ENCODE measurements at regions not wholly inside any gene's neighbourhood (a gene's known extent, or its start where the extent isn't known, plus 50 kb on each side); places are given as distances from the start of the nearest gene placed in this dataset.

GRCh38 chr20:40325006-40325568 lies 363.9 kb downstream of the MAFB start:
- no peak for DNase-seq (ENCODE audit: low read depth in 2 of 2, low spot score in 1 of 2)

- no peak for DNase-seq (ENCODE audit: low read depth in 2 of 2, low spot score in 1 of 2)
These were observed 365.7 kb downstream of the MAFB start for GRCh38 chr20:40323361-40323794.

DNA sequence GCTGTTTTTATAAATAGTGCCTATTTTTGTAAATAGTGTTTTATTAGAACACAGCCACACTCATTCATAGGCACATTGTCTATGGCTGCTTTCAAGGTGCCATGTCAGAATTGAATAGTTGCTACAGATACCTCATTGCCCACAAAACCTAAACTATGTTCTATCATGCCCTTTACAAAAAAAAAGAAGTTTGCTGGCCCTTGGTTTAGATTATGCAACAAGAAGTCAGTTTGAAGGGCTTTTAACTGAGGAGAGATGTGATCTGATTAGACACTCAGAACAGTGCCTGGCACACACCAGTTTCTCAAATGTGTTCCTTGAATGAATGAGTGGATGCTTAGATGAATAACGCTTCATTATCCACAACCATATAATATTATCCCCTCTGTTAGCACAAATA lies 366.1 kb downstream of the MAFB start:
- DNase-seq (ENCODE audit: low read depth in 2 of 2, low spot score in 1 of 2), result no peak

- DNase-seq (ENCODE audit: low read depth in 2 of 2, low spot score in 1 of 2), result no peak
These were observed 368.5 kb downstream of the MAFB start for GRCh38 chr20:40320517-40321011.

DNA sequence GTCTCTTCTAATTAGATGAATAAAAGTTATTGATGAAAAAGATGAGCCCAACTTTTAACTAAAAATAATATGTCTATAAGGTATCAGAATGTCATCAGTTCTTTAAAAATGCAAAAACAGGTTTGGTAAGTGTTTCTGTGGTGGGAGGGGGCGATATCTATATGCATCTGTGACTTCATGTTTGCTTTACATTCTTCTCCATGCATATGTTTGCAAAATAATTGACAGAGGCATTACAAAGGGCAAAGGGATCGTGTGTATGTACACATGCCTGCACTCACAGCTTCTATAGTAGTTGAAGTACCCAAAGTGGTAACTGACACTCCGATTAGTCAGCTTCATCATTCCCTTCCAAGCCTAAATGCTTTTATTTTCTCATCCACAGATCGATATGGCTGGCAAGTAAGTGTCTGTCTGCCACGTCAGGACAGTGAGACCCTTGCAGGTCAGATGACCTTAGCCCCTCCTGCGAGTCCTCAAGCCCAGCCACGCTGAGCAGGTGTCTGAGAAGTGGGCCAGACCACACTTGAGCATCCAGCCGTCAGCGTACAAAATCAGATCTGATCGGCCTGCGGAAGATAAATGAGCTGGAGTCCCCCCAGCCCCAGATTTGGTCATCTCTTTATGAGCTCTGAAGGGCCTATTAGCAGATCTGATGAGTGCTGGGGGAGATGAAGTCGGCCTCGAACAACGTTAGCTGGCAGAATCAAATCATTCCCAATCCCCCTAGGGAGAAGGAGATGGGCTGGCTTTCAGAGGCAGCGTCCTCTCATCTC lies 369.1 kb downstream of the MAFB start:
- no peak for DNase-seq (ENCODE audit: low read depth in 2 of 2, low spot score in 1 of 2)

DNA sequence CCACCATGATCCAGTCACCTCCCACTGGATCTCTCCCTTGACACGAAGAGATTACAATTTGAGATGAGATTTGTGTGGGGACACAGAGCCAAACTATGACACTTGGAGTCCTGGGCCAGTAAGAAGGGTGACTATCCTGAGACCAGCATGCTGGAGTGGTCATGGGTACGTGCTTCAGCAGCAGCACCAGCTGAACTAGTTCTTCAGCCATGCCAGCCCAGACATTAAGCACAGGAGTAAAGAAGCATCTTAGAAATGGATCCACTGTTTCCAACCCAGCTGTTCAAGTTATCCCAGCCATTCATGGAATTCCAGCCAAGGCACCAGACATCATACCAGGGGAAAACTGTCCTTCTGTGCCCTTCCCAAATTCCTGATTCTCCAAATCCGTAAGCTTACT lies 370.0 kb downstream of the MAFB start:
- DNase-seq (ENCODE audit: low read depth in 2 of 2, low spot score in 1 of 2), result no peak

GRCh38 chr20:40317156-40317790 lies 371.8 kb downstream of the MAFB start:
- no peak for DNase-seq (ENCODE audit: low read depth in 2 of 2, low spot score in 1 of 2)

DNA sequence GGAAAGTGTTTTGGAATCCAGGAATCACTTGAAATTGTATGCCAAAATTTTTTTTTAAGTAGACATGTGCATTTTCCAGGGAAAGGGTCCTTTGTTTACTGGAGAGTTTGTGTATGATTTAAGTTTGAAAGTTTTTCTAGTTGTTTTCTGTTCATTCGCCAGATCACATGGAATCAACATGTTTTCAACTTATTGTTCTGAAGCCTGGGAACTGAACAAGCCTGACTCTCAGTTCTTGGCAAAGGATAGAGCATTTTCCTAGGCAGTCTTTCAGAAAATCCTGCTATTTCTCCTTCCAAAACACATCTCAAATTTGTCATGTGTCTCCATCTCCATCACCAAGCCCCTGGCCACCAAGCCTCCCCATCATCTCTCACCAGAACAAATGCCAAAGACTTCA lies 374.8 kb downstream of the MAFB start:
- no peak for DNase-seq (ENCODE audit: low read depth in 2 of 2, low spot score in 1 of 2)

GRCh38 chr20:40313730-40314129 lies 375.3 kb downstream of the MAFB start:
- no peak for DNase-seq (ENCODE audit: low read depth in 2 of 2, low spot score in 1 of 2)

DNA sequence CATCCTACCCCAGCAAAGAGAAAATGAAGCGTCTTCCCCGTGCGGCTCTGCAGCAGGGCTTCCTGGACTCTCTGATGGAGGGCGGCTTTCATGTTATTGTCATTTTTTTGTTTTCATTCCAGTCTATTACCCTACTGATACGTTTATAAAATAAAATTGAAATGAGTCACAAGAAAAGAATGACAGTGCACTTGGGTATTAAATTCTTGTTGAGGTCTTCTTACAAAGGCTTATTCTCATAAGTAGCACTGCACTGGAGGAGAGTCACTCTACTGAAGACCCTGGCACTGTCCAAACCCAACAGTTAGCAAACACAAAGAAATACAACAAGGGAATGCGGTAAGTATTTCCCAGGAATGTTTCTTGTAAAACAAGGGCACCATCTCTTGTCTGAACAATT lies 379.3 kb downstream of the MAFB start:
- no peak for DNase-seq (ENCODE audit: low read depth in 2 of 2, low spot score in 1 of 2)

DNA sequence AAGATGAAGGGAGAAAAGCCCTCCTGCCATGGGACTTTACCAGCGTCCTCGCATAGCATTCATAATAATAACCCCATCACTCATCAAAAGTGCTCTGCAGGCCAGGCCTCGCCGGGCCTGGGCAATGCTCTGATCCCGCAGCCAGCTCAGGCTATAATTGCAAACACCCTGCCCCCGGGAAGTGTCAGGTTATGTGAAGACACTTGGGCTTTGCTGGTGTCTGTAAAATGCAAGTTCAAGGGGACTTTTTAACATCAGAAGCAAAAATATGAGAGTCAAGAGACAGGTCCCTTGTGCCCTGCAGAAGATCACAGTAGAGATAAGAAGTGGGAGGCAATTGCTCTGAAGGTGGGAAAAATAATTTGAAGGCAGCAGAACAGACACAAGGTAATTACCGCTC lies 381.0 kb downstream of the MAFB start:
- no peak for DNase-seq (ENCODE audit: low read depth in 2 of 2, low spot score in 1 of 2)

GRCh38 chr20:40307268-40307667 lies 381.8 kb downstream of the MAFB start:
- no peak for DNase-seq (ENCODE audit: low read depth in 2 of 2, low spot score in 1 of 2)

DNA sequence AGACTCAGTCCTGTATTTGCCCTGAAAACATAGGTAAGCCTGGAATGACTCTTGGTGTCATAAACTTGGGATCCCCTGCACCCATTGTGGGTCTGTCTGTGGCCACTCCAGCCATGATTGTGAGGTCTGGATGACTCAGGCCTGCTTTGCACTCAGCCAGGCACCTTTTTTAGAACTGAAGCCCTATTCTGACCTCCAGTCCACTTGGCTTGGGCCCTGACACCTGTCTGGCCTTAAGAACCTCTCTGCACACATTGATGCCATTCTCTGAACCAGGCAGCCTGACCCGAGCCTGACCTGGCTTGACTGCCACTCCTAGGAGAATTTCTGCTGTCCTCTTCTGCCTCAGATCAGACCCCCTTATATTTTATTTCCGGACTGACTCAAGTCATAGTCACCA lies 383.7 kb downstream of the MAFB start:
- no peak for DNase-seq (ENCODE audit: low read depth in 2 of 2, low spot score in 1 of 2)

- DNase-seq (ENCODE audit: low read depth in 2 of 2, low spot score in 1 of 2), result no peak
These were observed 384.9 kb downstream of the MAFB start for GRCh38 chr20:40304119-40304613.

- no peak for DNase-seq (ENCODE audit: low read depth in 2 of 2, low spot score in 1 of 2)
These were observed 394.3 kb downstream of the MAFB start for GRCh38 chr20:40294747-40295146.

- no peak for DNase-seq (ENCODE audit: low read depth in 2 of 2, low spot score in 1 of 2)
These were observed 394.9 kb downstream of the MAFB start for GRCh38 chr20:40294175-40294574.

DNA sequence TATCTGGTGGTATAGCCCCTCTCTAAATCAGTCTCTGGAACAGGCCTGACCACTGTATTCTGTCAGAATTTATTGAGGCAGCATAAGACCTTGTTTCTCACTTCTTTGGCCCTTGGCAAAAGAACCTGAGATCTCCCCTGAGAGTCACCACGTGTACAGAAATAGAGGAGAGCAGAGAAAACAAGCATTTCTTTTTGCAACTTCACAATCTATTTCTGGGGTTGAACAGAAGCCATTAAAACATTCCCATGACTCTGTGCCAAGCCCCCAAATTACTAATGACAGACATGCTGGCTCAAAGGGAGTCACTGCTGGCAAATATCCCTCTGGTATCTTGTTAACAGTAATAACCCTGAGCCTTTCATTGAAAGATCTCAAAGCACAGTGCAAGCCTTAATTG lies 395.3 kb downstream of the MAFB start:
- no peak for DNase-seq (ENCODE audit: low read depth in 2 of 2, low spot score in 1 of 2)

- DNase-seq (ENCODE audit: low read depth in 2 of 2, low spot score in 1 of 2), result no peak
These were observed 397.4 kb downstream of the MAFB start for GRCh38 chr20:40291493-40292135.

GRCh38 chr20:40287683-40288082 lies 401.4 kb downstream of the MAFB start:
- DNase-seq (ENCODE audit: low read depth in 2 of 2, low spot score in 1 of 2), result no peak

- no peak for DNase-seq (ENCODE audit: low read depth in 2 of 2, low spot score in 1 of 2)
These were observed 402.0 kb downstream of the MAFB start for GRCh38 chr20:40286975-40287531.

- DNase-seq (ENCODE audit: low read depth in 2 of 2, low spot score in 1 of 2), result no peak
These were observed 404.4 kb downstream of the MAFB start for GRCh38 chr20:40284611-40285010.

Data from stimulated activated CD8-positive, alpha-beta memory T cell treated with anti-CD3 and anti-CD28 coated beads, Interleukin-4, amount 100 ng/mL, for 4 hours (primary cell).